CD4-positive, alpha-beta memory T cell (primary cell): ENCODE measurements at regions not wholly inside any gene's neighbourhood (a gene's known extent, or its start where the extent isn't known, plus 50 kb on each side); places are given as distances from the start of the nearest gene placed in this dataset.

Experiments
- CTCF ChIA-PET: fragments of 350-600 bp; sonication (Branson Sonifier 250); formaldehyde crosslinking; loops from one replicate; lab custom pipeline; 2021; ENCODE audit warnings: inconsistent platforms; ENCODE audit not compliant: partially characterized antibody; lab: Charles Lee
- POLR2A ChIA-PET: fragments of 350-600 bp; sonication (Branson Sonifier 250); formaldehyde crosslinking; loops from one replicate; lab custom pipeline; 2021; ENCODE audit not compliant: partially characterized antibody; lab: Charles Lee
- DNase-seq, 5 donors: peaks; one replicate each; pipeline versions ENCODE4 v3.0.0 to v3.0.0-alpha.2; 2020 to 2022; ENCODE audit warnings: mixed read lengths in 1 of 5
- H3K27ac ChIP-seq: one replicate; pipeline ENCODE4 v1.7.0; 2013; ENCODE audit warnings: low read depth, low read length
- H3K27me3 ChIP-seq: 2 replicates; pipeline ENCODE4 v1.7.0; 2013; ENCODE audit warnings: mild to moderate bottlenecking, low read length, moderate library complexity; ENCODE audit not compliant: insufficient read depth
- H3K36me3 ChIP-seq: 2 replicates; pipeline ENCODE4 v1.7.0; 2013; ENCODE audit warnings: mild to moderate bottlenecking, low read length, moderate library complexity; ENCODE audit not compliant: insufficient read depth
- H3K4me1 ChIP-seq: 2 replicates; pipeline ENCODE4 v1.7.0; 2013; ENCODE audit warnings: mild to moderate bottlenecking, low read length, moderate library complexity; ENCODE audit not compliant: insufficient read depth
- H3K4me3 ChIP-seq, 2 donors: one replicate each; pipeline ENCODE4 v1.7.0; 2013; ENCODE audit warnings: low read length in 2 of 2, mild to moderate bottlenecking in 1 of 2
- H3K9me3 ChIP-seq, 2 donors: one replicate each; pipeline ENCODE4 v1.7.0; 2013; ENCODE audit warnings: low read length in 2 of 2, control low read depth in 1 of 2; ENCODE audit not compliant: control insufficient read depth in 1 of 2
- H3K27ac Mint-ChIP-seq, 7 donors: one replicate each; pipeline ENCODE4 v1.8.0; 2020 to 2021; ENCODE audit warnings: mixed read lengths in 7 of 7, mild to moderate bottlenecking in 6 of 7, inconsistent platforms in 3 of 7, moderate library complexity in 3 of 7
- H3K27me3 Mint-ChIP-seq, 2 donors: one replicate each; pipeline ENCODE4 v1.8.0; 2020 to 2021; ENCODE audit warnings: mixed read lengths in 2 of 2
- H3K36me3 Mint-ChIP-seq, 2 donors: one replicate each; pipeline ENCODE4 v1.8.0; 2020 to 2021; ENCODE audit warnings: mixed read lengths in 2 of 2, inconsistent platforms in 1 of 2, mild to moderate bottlenecking in 1 of 2
- H3K4me1 Mint-ChIP-seq, 4 donors: one replicate each; pipeline ENCODE4 v1.8.0; 2020 to 2021; ENCODE audit warnings: mixed read lengths in 4 of 4, mild to moderate bottlenecking in 1 of 4
- H3K4me3 Mint-ChIP-seq, 8 donors: one replicate each; pipeline ENCODE4 v1.8.0; 2020 to 2021; ENCODE audit warnings: mixed read lengths in 8 of 8, mild to moderate bottlenecking in 7 of 8, moderate library complexity in 6 of 8, inconsistent platforms in 3 of 8
- H3K9me3 Mint-ChIP-seq, 8 donors: one replicate each; pipeline ENCODE4 v1.8.0; 2020 to 2021; ENCODE audit warnings: mixed read lengths in 8 of 8, mild to moderate bottlenecking in 5 of 8, inconsistent platforms in 3 of 8, moderate library complexity in 1 of 8
- intact Hi-C: fragments of 100-400 bp; cut with micrococcal nuclease; formaldehyde crosslinking; loops from one replicate; pipeline ENCODE4 v1.15.1; 2023

DNA sequence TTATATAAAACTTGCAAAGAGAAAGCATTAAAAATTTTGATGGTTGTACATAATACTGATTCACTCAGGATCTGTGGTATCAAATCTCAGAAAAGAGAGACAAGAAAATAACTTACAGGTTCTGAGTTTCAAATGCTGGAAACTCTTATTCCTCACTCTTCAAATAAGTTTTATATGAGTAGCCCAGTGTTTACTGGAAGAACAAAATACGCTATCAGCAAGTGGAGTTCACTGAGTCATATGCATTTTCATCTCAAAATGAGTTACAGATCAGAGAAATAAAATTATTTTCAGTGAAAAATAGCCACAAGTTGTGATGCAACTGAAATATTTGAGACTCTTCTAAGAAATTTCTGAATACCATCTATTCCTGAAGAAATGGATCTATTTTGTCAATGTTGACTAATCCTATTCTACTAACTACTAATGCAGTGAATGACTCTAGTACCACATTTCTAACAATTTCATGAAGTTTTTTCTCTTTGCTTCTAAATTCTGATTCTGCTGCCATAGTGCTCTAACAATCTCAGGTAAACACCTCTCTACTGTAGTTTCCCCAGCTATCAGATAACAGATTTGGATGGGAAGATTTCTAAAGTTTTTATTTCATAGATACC lies 391.7 kb downstream of the ZEB2 start:
- H3K27ac ChIP-seq: no peak overlapping the region
- H3K36me3 ChIP-seq: no peaks in the 10 kb centered on the region
- CTCF ChIA-PET: no interaction called here
- peaks cover 0 to 16% of the 10 kb centered on the region in 2 donors for H3K36me3 Mint-ChIP-seq
- no peak for DNase-seq
- no peaks in the 10 kb centered on the region for H3K4me1 Mint-ChIP-seq
- intact Hi-C loops: no loop called here
- H3K4me3 Mint-ChIP-seq: no peak overlapping the region
- POLR2A ChIA-PET: no interaction called here
- no peaks in the 10 kb centered on the region for H3K27me3 ChIP-seq
- H3K4me3 ChIP-seq: no peak overlapping the region
- H3K4me1 ChIP-seq: no peaks in the 10 kb centered on the region
- peaks cover 0 to 3% (median 0%) of the 10 kb centered on the region in 8 donors for H3K9me3 Mint-ChIP-seq
- no peak overlapping the region for H3K27ac Mint-ChIP-seq
- H3K27me3 Mint-ChIP-seq: no peaks in the 10 kb centered on the region
- H3K9me3 ChIP-seq: no peaks in the 10 kb centered on the region

DNA sequence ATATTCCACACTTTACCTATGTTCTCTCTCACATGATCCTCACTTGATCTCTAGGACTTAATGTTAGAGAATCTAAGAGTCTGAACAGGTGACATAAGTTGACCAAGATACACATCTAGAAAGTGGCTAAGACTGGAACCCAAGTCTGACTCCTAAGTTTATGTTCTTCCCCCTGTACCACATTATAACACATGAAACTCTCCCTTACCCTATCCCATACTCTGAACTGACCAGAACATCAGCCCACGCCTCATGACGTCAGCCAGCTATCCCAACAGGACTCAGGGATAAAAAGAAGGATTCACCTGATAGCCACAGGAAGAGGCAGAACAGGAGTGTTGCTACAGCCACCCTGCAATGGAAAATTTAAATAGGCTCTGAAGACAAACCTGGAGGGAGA lies 392.2 kb downstream of the ZEB2 start:
- no peak overlapping the region for H3K4me3 Mint-ChIP-seq
- no peaks in the 10 kb centered on the region for H3K27me3 ChIP-seq
- ChIA-PET POLR2A (no interaction called here), CTCF (no interaction called here)
- peaks cover 0 to 16% of the 10 kb centered on the region in 2 donors for H3K36me3 Mint-ChIP-seq
- H3K9me3 Mint-ChIP-seq: peaks cover 0 to 3% (median 0%) of the 10 kb centered on the region in 8 donors
- H3K4me3 ChIP-seq: no peak overlapping the region
- H3K27ac ChIP-seq: no peak overlapping the region
- no peaks in the 10 kb centered on the region for H3K27me3 Mint-ChIP-seq
- intact Hi-C loops: no loop called here
- no peak for DNase-seq
- H3K36me3 ChIP-seq: no peaks in the 10 kb centered on the region
- no peaks in the 10 kb centered on the region for H3K4me1 Mint-ChIP-seq
- H3K4me1 ChIP-seq: no peaks in the 10 kb centered on the region
- no peaks in the 10 kb centered on the region for H3K9me3 ChIP-seq
- H3K27ac Mint-ChIP-seq: no peak overlapping the region

DNA sequence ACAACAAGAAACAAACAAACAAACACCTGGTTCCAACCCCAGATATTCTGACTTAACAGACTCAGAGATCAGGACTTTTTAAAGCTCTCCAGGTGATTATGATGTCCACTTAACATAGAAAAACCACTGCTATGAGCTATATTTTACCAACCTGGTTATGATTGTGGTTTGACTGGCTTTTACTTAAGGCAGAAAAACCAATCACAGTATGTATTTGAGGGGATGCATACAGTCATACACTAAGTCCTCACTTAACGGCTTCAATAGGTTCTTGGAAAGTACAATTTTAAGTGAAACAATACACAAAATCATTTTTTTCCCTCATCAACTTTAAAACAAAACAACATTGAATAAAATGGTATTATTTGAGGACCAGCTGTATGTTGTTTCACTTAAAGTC lies 393.6 kb downstream of the ZEB2 start:
- no peak overlapping the region for H3K27ac ChIP-seq
- H3K4me3 ChIP-seq: no peak overlapping the region
- peaks cover 0 to 3% (median 0%) of the 10 kb centered on the region in 8 donors for H3K9me3 Mint-ChIP-seq
- H3K4me1 ChIP-seq: no peaks in the 10 kb centered on the region
- H3K4me1 Mint-ChIP-seq: no peaks in the 10 kb centered on the region
- intact Hi-C loops: no loop called here
- ChIA-PET POLR2A (no interaction called here), CTCF (no interaction called here)
- H3K36me3 ChIP-seq: no peaks in the 10 kb centered on the region
- H3K27me3 ChIP-seq: no peaks in the 10 kb centered on the region
- no peaks in the 10 kb centered on the region for H3K27me3 Mint-ChIP-seq
- DNase-seq: no peak
- H3K4me3 Mint-ChIP-seq: no peak overlapping the region
- no peaks in the 10 kb centered on the region for H3K9me3 ChIP-seq
- H3K27ac Mint-ChIP-seq: no peak overlapping the region
- peaks cover 0 to 16% of the 10 kb centered on the region in 2 donors for H3K36me3 Mint-ChIP-seq

DNA sequence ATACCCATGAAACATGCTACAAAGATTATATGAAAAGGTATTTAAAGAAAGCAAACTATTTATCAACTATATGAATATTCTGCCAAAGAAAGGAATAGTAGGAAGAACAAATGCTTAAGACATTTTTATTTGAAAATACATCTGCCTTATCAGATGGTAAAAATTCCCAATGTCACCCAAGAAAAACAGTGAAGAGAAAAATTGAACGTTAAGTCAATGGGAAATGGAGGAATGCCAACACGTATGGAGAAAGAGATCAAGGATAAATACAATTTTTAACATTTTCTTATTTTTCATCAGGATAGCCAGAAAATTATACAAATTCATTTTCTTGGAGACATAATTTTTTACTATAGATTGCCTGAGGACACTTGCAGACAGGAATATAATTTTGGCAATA lies 394.2 kb downstream of the ZEB2 start:
- H3K27ac ChIP-seq: no peak overlapping the region
- no peak overlapping the region for H3K27ac Mint-ChIP-seq
- H3K9me3 Mint-ChIP-seq: peaks cover 0 to 2% (median 0%) of the 10 kb centered on the region in 8 donors
- peaks cover 0 to 16% of the 10 kb centered on the region in 2 donors for H3K36me3 Mint-ChIP-seq
- ChIA-PET POLR2A (no interaction called here), CTCF (no interaction called here)
- H3K4me1 ChIP-seq: no peaks in the 10 kb centered on the region
- no peaks in the 10 kb centered on the region for H3K27me3 ChIP-seq
- no peaks in the 10 kb centered on the region for H3K9me3 ChIP-seq
- H3K36me3 ChIP-seq: no peaks in the 10 kb centered on the region
- H3K4me1 Mint-ChIP-seq: no peaks in the 10 kb centered on the region
- no peaks in the 10 kb centered on the region for H3K27me3 Mint-ChIP-seq
- intact Hi-C loops: no loop called here
- no peak overlapping the region for H3K4me3 Mint-ChIP-seq
- H3K4me3 ChIP-seq: no peak overlapping the region
- DNase-seq: no peak

DNA sequence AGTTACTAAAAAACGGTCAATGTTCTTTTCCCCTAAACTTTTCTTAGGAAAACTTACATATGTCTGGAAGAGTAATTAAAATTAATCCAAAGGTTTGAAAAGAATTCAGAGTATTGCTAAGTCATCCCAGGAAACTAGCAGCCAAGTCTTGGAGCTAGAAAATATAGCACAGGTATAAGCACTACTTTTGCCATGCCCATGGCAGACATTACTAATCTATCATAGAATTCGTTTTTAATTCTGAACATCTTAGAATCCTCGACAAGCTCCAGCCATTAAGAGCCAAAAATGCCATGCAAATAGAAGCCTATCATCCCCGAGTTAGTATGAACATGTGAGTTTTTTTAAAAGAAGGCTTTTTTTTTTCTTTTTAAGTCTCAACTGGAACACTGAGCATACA lies 395.0 kb downstream of the ZEB2 start:
- H3K4me1 Mint-ChIP-seq: no peaks in the 10 kb centered on the region
- H3K4me1 ChIP-seq: no peaks in the 10 kb centered on the region
- DNase-seq: no peak
- H3K4me3 Mint-ChIP-seq: no peak overlapping the region
- no peaks in the 10 kb centered on the region for H3K36me3 ChIP-seq
- no peak overlapping the region for H3K27ac Mint-ChIP-seq
- POLR2A ChIA-PET: no interaction called here
- no peak overlapping the region for H3K27ac ChIP-seq
- peaks cover 0 to 2% (median 0%) of the 10 kb centered on the region in 8 donors for H3K9me3 Mint-ChIP-seq
- no peaks in the 10 kb centered on the region for H3K9me3 ChIP-seq
- no peak overlapping the region for H3K4me3 ChIP-seq
- peaks cover 0 to 19% of the 10 kb centered on the region in 2 donors for H3K36me3 Mint-ChIP-seq
- CTCF ChIA-PET: no interaction called here
- intact Hi-C loops: no loop called here
- no peaks in the 10 kb centered on the region for H3K27me3 Mint-ChIP-seq
- H3K27me3 ChIP-seq: no peaks in the 10 kb centered on the region

DNA sequence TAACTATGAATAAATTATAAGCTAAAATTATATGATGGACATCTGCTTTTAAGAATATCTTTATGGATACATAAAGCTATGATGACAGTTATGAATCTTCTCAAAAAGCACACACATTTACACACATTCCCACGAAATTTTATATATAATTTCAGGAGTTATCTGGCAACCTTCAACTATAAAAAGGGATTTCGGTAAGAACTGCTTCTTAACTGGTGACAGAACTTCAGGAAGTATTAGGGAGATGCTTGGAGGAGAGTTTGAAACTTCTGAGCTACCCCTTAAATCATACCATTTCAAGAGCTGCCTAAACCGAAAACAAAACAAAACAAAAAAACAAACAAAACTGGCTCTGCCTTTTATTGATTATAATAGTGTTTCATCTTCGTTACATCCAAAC lies 399.4 kb downstream of the ZEB2 start:
- Histone ChIP-seq H3K36me3 (no peaks in the 10 kb centered on the region), H3K27me3 (no peaks in the 10 kb centered on the region), H3K4me3 (no peak overlapping the region), H3K9me3 (no peaks in the 10 kb centered on the region), H3K4me1 (no peaks in the 10 kb centered on the region), H3K27ac (no peak overlapping the region)
- DNase-seq: no peak
- peaks cover 0 to 12% of the 10 kb centered on the region in 2 donors for H3K36me3 Mint-ChIP-seq
- POLR2A ChIA-PET: no interaction called here
- CTCF ChIA-PET: no interaction called here
- no peaks in the 10 kb centered on the region for H3K4me1 Mint-ChIP-seq
- peaks cover 0 to 2% (median 0%) of the 10 kb centered on the region in 8 donors for H3K9me3 Mint-ChIP-seq
- intact Hi-C loops: no loop called here
- H3K27me3 Mint-ChIP-seq: no peaks in the 10 kb centered on the region
- H3K4me3 Mint-ChIP-seq: no peak overlapping the region
- H3K27ac Mint-ChIP-seq: no peak overlapping the region

DNA sequence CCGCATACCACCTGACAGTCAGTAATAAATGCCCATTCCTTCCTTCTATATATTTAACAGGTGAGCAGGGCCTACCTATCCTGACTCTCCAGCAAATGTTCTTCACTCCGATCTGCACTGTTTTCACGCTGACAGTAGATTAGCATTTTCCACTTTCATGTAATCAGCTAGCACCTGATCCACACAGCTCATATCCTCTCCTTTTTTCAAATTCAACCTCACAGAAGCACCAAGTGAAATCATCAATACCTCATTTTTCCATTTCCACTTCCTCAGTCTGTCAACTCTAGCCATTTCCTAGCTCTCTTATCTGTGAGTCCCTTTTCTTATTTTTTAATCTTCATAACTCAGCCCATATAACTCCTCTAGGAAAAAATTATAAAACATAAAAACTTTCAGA lies 402.8 kb downstream of the ZEB2 start:
- Histone ChIP-seq H3K4me1 (no peaks in the 10 kb centered on the region), H3K9me3 (no peaks in the 10 kb centered on the region), H3K27me3 (no peaks in the 10 kb centered on the region), H3K4me3 (no peak overlapping the region), H3K36me3 (no peaks in the 10 kb centered on the region), H3K27ac (no peak overlapping the region)
- peaks cover 0 to 2% (median 0%) of the 10 kb centered on the region in 8 donors for H3K9me3 Mint-ChIP-seq
- H3K4me1 Mint-ChIP-seq: no peaks in the 10 kb centered on the region
- no peak overlapping the region for H3K4me3 Mint-ChIP-seq
- no peaks in the 10 kb centered on the region for H3K27me3 Mint-ChIP-seq
- peaks cover 0 to 3% of the 10 kb centered on the region in 2 donors for H3K36me3 Mint-ChIP-seq
- intact Hi-C loops: no loop called here
- no peak overlapping the region for H3K27ac Mint-ChIP-seq
- no peak for DNase-seq
- ChIA-PET POLR2A (no interaction called here), CTCF (no interaction called here)
